Neuronal stem cell (in vitro differentiated cells): ENCODE measurements at regions not wholly inside any gene's neighbourhood (a gene's known extent, or its start where the extent isn't known, plus 50 kb on each side); places are given as distances from the start of the nearest gene placed in this dataset.

Experiments
- DNase-seq: peaks from one replicate; pipeline ENCODE4 v3.0.0-alpha.2; 2013; ENCODE audit warnings: low spot score
- H2AFZ ChIP-seq: one replicate; pipeline ENCODE4 v1.6.1; 2013; ENCODE audit warnings: mild to moderate bottlenecking, low read length, inconsistent platforms
- H2AK5ac ChIP-seq: 2 replicates; pipeline ENCODE4 v1.6.1; 2013; ENCODE audit warnings: low read depth, mild to moderate bottlenecking, inconsistent platforms, low read length, moderate library complexity, mixed read lengths
- H2BK120ac ChIP-seq: 2 replicates; pipeline ENCODE4 v1.6.1; 2013; ENCODE audit warnings: low read depth, mild to moderate bottlenecking, inconsistent platforms, low read length, moderate library complexity, mixed read lengths
- H2BK12ac ChIP-seq: one replicate; pipeline ENCODE4 v1.6.1; 2013; ENCODE audit warnings: low read length, inconsistent platforms
- H2BK15ac ChIP-seq: 2 replicates; pipeline ENCODE4 v1.6.1; 2013; ENCODE audit warnings: mild to moderate bottlenecking, low read length, inconsistent platforms, mixed read lengths
- H2BK5ac ChIP-seq: one replicate; pipeline ENCODE4 v1.6.1; 2013; ENCODE audit warnings: inconsistent platforms, mild to moderate bottlenecking, low read length, moderate library complexity
- H3K14ac ChIP-seq: one replicate; pipeline ENCODE4 v1.6.1; 2013; ENCODE audit warnings: low read length, inconsistent platforms
- H3K18ac ChIP-seq: 2 replicates; pipeline ENCODE4 v1.6.1; 2013; ENCODE audit warnings: low read length, inconsistent platforms
- H3K23ac ChIP-seq: 2 replicates; pipeline ENCODE4 v1.6.1; 2013; ENCODE audit warnings: low read depth, mild to moderate bottlenecking, mixed read lengths, low read length, inconsistent platforms; ENCODE audit not compliant: poor library complexity
- H3K27ac ChIP-seq: replicated peaks from 3 replicates; pipeline ENCODE4 v1.5.1; 2013; ENCODE audit warnings: low read length, inconsistent platforms
- H3K27me3 ChIP-seq, 3 experiments: 2 replicates each; pipeline ENCODE4 v1.6.1; 2013; ENCODE audit warnings: low read length in 3 of 3, mild to moderate bottlenecking in 2 of 3, inconsistent platforms in 1 of 3, low read depth in 1 of 3, mixed read lengths in 1 of 3, moderate library complexity in 1 of 3; ENCODE audit not compliant: control insufficient read depth in 3 of 3, insufficient read depth in 3 of 3
- H3K36me3 ChIP-seq, 2 donors: replicated peaks in 1 of 2; 2 replicates each; pipeline ENCODE4 v1.6.1; 2013; ENCODE audit warnings: low read length in 2 of 2; ENCODE audit not compliant: control insufficient read depth in 2 of 2, insufficient read depth in 2 of 2
- H3K4ac ChIP-seq: 2 replicates; pipeline ENCODE4 v1.6.1; 2013; ENCODE audit warnings: inconsistent platforms, mild to moderate bottlenecking, low read length, moderate library complexity
- H3K4me1 ChIP-seq, 2 donors: 1 replicate in 1 of 2; 2 replicates in 1 of 2; pipeline ENCODE4 v1.6.1; 2013; ENCODE audit warnings: low read length in 2 of 2, low read depth in 1 of 2; ENCODE audit not compliant: control insufficient read depth in 2 of 2, insufficient read depth in 1 of 2
- H3K4me2 ChIP-seq: one replicate; pipeline ENCODE4 v1.6.1; 2013; ENCODE audit warnings: mild to moderate bottlenecking, low read length, inconsistent platforms; ENCODE audit not compliant: insufficient read depth, poor library complexity, severe bottlenecking
- H3K4me3 ChIP-seq, 2 donors: 2 replicates each; pipeline ENCODE4 v1.5.1; 2013; ENCODE audit warnings: low read length in 2 of 2, mild to moderate bottlenecking in 2 of 2, inconsistent platforms in 1 of 2, moderate library complexity in 1 of 2
- H3K79me1 ChIP-seq: one replicate; pipeline ENCODE4 v1.6.1; 2013; ENCODE audit warnings: low read depth, mild to moderate bottlenecking, inconsistent platforms, low read length, moderate library complexity
- H3K9ac ChIP-seq: one replicate; pipeline ENCODE4 v1.6.1; 2013; ENCODE audit warnings: mild to moderate bottlenecking, low read depth, low read length, inconsistent platforms; ENCODE audit not compliant: poor library complexity
- H3K9me3 ChIP-seq, 2 donors: replicated peaks in 1 of 2; 2 replicates each; pipeline versions ENCODE3 to v1.6.1; 2013; ENCODE audit warnings: low read length in 2 of 2, mild to moderate bottlenecking in 2 of 2, inconsistent platforms in 1 of 2, low read depth in 1 of 2, mixed read lengths in 1 of 2, moderate library complexity in 1 of 2; ENCODE audit not compliant: control insufficient read depth in 2 of 2, insufficient read depth in 1 of 2
- H4K8ac ChIP-seq: one replicate; pipeline ENCODE4 v1.6.1; 2013; ENCODE audit warnings: low read depth, mild to moderate bottlenecking, inconsistent platforms, low read length, moderate library complexity
- H4K91ac ChIP-seq: one replicate; pipeline ENCODE4 v1.6.1; 2013; ENCODE audit warnings: low read length, low read depth, mild to moderate bottlenecking, inconsistent platforms; ENCODE audit not compliant: poor library complexity
- WGBS, 2 donors: extraction: QIAGEN DNeasy Blood & Tissue Kit; methylation state at CpG; one replicate each; pipeline ENCODE4 v1.1.7; 2013; ENCODE audit warnings: missing lambda C conversion rate in 2 of 2, mixed read lengths in 1 of 2; ENCODE audit not compliant: insufficient read length in 2 of 2, insufficient replicate concordance in 1 of 2; ENCODE audit errors: extremely low coverage in 2 of 2; 5-methylcytosine and 5-hydroxymethylcytosine counted together

- Histone ChIP-seq H3K79me1 (no peaks in the 10 kb centered on the region), H2AFZ (no peak overlapping the region), H2BK15ac (no peak overlapping the region), H3K9ac (no peak overlapping the region), H3K4me1 (peaks cover 8% of the 10 kb centered on the region in 2 donors), H3K4me2 (no peak overlapping the region), H3K14ac (no peak overlapping the region), H2BK120ac (no peak overlapping the region), H3K4me3 (no peak overlapping the region), H2AK5ac (no peak overlapping the region), H2BK5ac (no peak overlapping the region), H4K8ac (no peak overlapping the region), H3K27me3 (no peaks in the 10 kb centered on the region), H3K36me3 (no peaks in the 10 kb centered on the region), H4K91ac (no peak overlapping the region), H3K4ac (no peak overlapping the region), H3K18ac (no peak overlapping the region), H2BK12ac (no peak overlapping the region), H3K9me3 (no peaks in the 10 kb centered on the region), H3K27ac (no peak overlapping the region), H3K23ac (no peak overlapping the region)
- no CpG with 5 or more reads among the region's 3 CpGs for WGBS, 2 donors
- DNase-seq = no peak
These were observed 576.7 kb downstream of the DIAPH3 start for GRCh38 chr13:59587030-59587429.

GRCh38 chr13:59587971-59588716 is 575.6 kb downstream of the DIAPH3 start:
- DNase-seq = peak; percentile 21
- H2BK12ac ChIP-seq = no peak overlapping the region
- H4K91ac ChIP-seq = no peak overlapping the region
- no peak overlapping the region for H2BK5ac ChIP-seq
- H3K36me3 ChIP-seq = no peaks in the 10 kb centered on the region
- H3K9me3 ChIP-seq = no peaks in the 10 kb centered on the region
- no peaks in the 10 kb centered on the region for H3K79me1 ChIP-seq
- no peak overlapping the region for H3K4me3 ChIP-seq
- peak overlapping the region; percentile 18 for H2AFZ ChIP-seq
- no peak overlapping the region for H3K18ac ChIP-seq
- H3K27ac ChIP-seq = no peak overlapping the region
- H3K4ac ChIP-seq = no peak overlapping the region
- H2AK5ac ChIP-seq = no peak overlapping the region
- no peak overlapping the region for H4K8ac ChIP-seq
- H3K4me2 ChIP-seq = no peak overlapping the region
- H2BK120ac ChIP-seq = no peak overlapping the region
- WGBS, 2 donors = no CpG with 5 or more reads among the region's 1 CpG
- no peak overlapping the region for H3K9ac ChIP-seq
- H3K4me1 ChIP-seq = peaks cover 8% of the 10 kb centered on the region in 2 donors
- no peaks in the 10 kb centered on the region for H3K27me3 ChIP-seq
- H3K14ac ChIP-seq = no peak overlapping the region
- no peak overlapping the region for H3K23ac ChIP-seq
- H2BK15ac ChIP-seq = no peak overlapping the region

GRCh38 chr13:59588717-59589067 is 575.0 kb downstream of the DIAPH3 start:
- no peak overlapping the region for H3K27ac ChIP-seq
- H3K4me2 ChIP-seq = no peak overlapping the region
- no peak overlapping the region for H3K18ac ChIP-seq
- H3K4me3 ChIP-seq = no peak overlapping the region
- no peak overlapping the region for H2BK15ac ChIP-seq
- no peak overlapping the region for H4K8ac ChIP-seq
- H3K14ac ChIP-seq = no peak overlapping the region
- H3K4me1 ChIP-seq = peaks cover 8% of the 10 kb centered on the region in 2 donors
- no peak overlapping the region for H3K9ac ChIP-seq
- H4K91ac ChIP-seq = no peak overlapping the region
- no peak overlapping the region for H2BK120ac ChIP-seq
- H3K36me3 ChIP-seq = no peaks in the 10 kb centered on the region
- H3K79me1 ChIP-seq = no peaks in the 10 kb centered on the region
- H3K9me3 ChIP-seq = no peaks in the 10 kb centered on the region
- no peaks in the 10 kb centered on the region for H3K27me3 ChIP-seq
- H2AK5ac ChIP-seq = no peak overlapping the region
- H2BK12ac ChIP-seq = no peak overlapping the region
- H3K23ac ChIP-seq = no peak overlapping the region
- no peak overlapping the region for H3K4ac ChIP-seq
- H2BK5ac ChIP-seq = no peak overlapping the region
- DNase-seq = no peak
- peak overlapping the region; percentile 8 for H2AFZ ChIP-seq

GRCh38 chr13:59601993-59602392 is 561.7 kb downstream of the DIAPH3 start:
- no peak overlapping the region for H2BK120ac ChIP-seq
- no peak overlapping the region for H4K8ac ChIP-seq
- no peaks in the 10 kb centered on the region for H3K4me1 ChIP-seq
- H3K36me3 ChIP-seq = no peaks in the 10 kb centered on the region
- no peak overlapping the region for H3K27ac ChIP-seq
- H3K14ac ChIP-seq = no peak overlapping the region
- no peak overlapping the region for H2BK5ac ChIP-seq
- peaks cover 0 to 2% of the 10 kb centered on the region in 2 donors for H3K9me3 ChIP-seq
- no peak overlapping the region for H3K9ac ChIP-seq
- no peak overlapping the region for H2AFZ ChIP-seq
- no peak overlapping the region for H3K18ac ChIP-seq
- no peak overlapping the region for H3K4me2 ChIP-seq
- no peak for DNase-seq
- H2BK12ac ChIP-seq = no peak overlapping the region
- H2BK15ac ChIP-seq = no peak overlapping the region
- H2AK5ac ChIP-seq = no peak overlapping the region
- H3K23ac ChIP-seq = no peak overlapping the region
- no peak overlapping the region for H3K4ac ChIP-seq
- no peaks in the 10 kb centered on the region for H3K79me1 ChIP-seq
- no peaks in the 10 kb centered on the region for H3K27me3 ChIP-seq
- H4K91ac ChIP-seq = no peak overlapping the region
- no peak overlapping the region for H3K4me3 ChIP-seq
